T-cell (primary cell): ENCODE measurements at regions not wholly inside any gene's neighbourhood (a gene's known extent, or its start where the extent isn't known, plus 50 kb on each side); places are given as distances from the start of the nearest gene placed in this dataset.

Experiments
- ATAC-seq, 4 experiments: fragments of 200-7000 bp in 3 of 4; fragments of 150-1000 bp in 1 of 4; cut with Tn5 transposase; replicated peaks in 1 of 4; 1 replicate in 3 of 4; 2 replicates in 1 of 4; pipeline ENCODE4 v1.10.0; 2021; ENCODE audit warnings: moderate library complexity in 3 of 4, mild to moderate bottlenecking in 2 of 4, moderate number of reproducible peaks in 1 of 4
- CTCF ChIA-PET, 2 donors: fragments of 300-600 bp; sonication (Branson Sonifier 250); formaldehyde crosslinking; loops; one replicate each; lab custom pipeline; 2022; ENCODE audit warnings: antibody characterized with exemption in 2 of 2; lab: Charles Lee
- POLR2A ChIA-PET, 2 donors: fragments of 300-600 bp; sonication (Branson Sonifier 250); formaldehyde crosslinking; loops; one replicate each; lab custom pipeline; 2022; ENCODE audit warnings: antibody characterized with exemption in 2 of 2; lab: Charles Lee
- DNase-seq, 35 experiments: peaks; one replicate each; pipeline versions ENCODE4 v3.0.0 to v3.0.0-alpha.2; 2013 to 2023
- H3K27ac ChIP-seq: one replicate; pipeline ENCODE4 v1.5.1; 2013; ENCODE audit warnings: low read length
- H3K27me3 ChIP-seq, 2 experiments: replicated peaks in 1 of 2; 1 replicate in 1 of 2; 2 replicates in 1 of 2; pipeline versions ENCODE4 v1.6.1 to v1.7.0; 2013; ENCODE audit warnings: low read length in 1 of 2, mixed read lengths in 1 of 2; ENCODE audit not compliant: control insufficient read depth in 2 of 2, insufficient read depth in 2 of 2; ENCODE audit errors: extremely low read depth in 1 of 2
- H3K36me3 ChIP-seq, 2 donors: 1 replicate in 1 of 2; 2 replicates in 1 of 2; pipeline versions ENCODE4 v1.6.1 to v1.7.0; 2013; ENCODE audit warnings: low read length in 1 of 2; ENCODE audit not compliant: control insufficient read depth in 2 of 2, insufficient read depth in 1 of 2; ENCODE audit errors: extremely low read depth in 1 of 2
- H3K4me1 ChIP-seq, 2 experiments: 1 replicate in 1 of 2; 2 replicates in 1 of 2; pipeline versions ENCODE4 v1.6.1 to v1.7.0; 2013; ENCODE audit warnings: low read length in 2 of 2, mixed read lengths in 1 of 2; ENCODE audit not compliant: insufficient read depth in 2 of 2, control insufficient read depth in 1 of 2; ENCODE audit errors: extremely low read depth in 1 of 2
- H3K4me3 ChIP-seq, 2 donors: 1 replicate in 1 of 2; 2 replicates in 1 of 2; pipeline versions ENCODE4 v1.5.1 to v1.7.0; 2013; ENCODE audit warnings: mild to moderate bottlenecking in 2 of 2, low read length in 1 of 2, moderate library complexity in 1 of 2; ENCODE audit not compliant: control insufficient read depth in 1 of 2; ENCODE audit errors: extremely low read depth in 1 of 2
- H3K9me3 ChIP-seq: 2 replicates; pipeline ENCODE4 v1.7.0; 2013
- H3K27ac Mint-ChIP-seq, 2 donors: one replicate each; pipeline ENCODE4 v1.8.0; 2020 to 2021; ENCODE audit warnings: mild to moderate bottlenecking in 2 of 2, mixed read lengths in 2 of 2
- H3K27me3 Mint-ChIP-seq, 2 donors: one replicate each; pipeline ENCODE4 v1.8.0; 2021 to 2022; ENCODE audit warnings: mixed read lengths in 2 of 2
- H3K36me3 Mint-ChIP-seq: one replicate; pipeline ENCODE4 v1.8.0; 2021; ENCODE audit warnings: mixed read lengths
- H3K4me1 Mint-ChIP-seq, 3 donors: one replicate each; pipeline ENCODE4 v1.8.0; 2020 to 2022; ENCODE audit warnings: mixed read lengths in 3 of 3, mild to moderate bottlenecking in 1 of 3
- H3K4me3 Mint-ChIP-seq, 3 donors: one replicate each; pipeline ENCODE4 v1.8.0; 2020 to 2022; ENCODE audit warnings: mild to moderate bottlenecking in 3 of 3, mixed read lengths in 3 of 3, moderate library complexity in 3 of 3
- H3K9me3 Mint-ChIP-seq, 3 donors: one replicate each; pipeline ENCODE4 v1.8.0; 2020 to 2022; ENCODE audit warnings: mixed read lengths in 3 of 3
- WGBS: methylation state at CpG from one replicate; pipeline ENCODE4 v1.1.5; 2013; ENCODE audit warnings: missing lambda C conversion rate; ENCODE audit not compliant: insufficient coverage; 5-methylcytosine and 5-hydroxymethylcytosine counted together

GRCh38 chr6:76615395-76615794 is 542.9 kb upstream of the IMPG1 start:
- no peaks in the 10 kb centered on the region for H3K27me3 Mint-ChIP-seq

GRCh38 chr6:76612954-76613353 is 540.5 kb upstream of the IMPG1 start:
- H3K27me3 Mint-ChIP-seq = no peaks in the 10 kb centered on the region
- Histone ChIP-seq H3K4me3 (no peak overlapping the region), H3K27ac (no peak overlapping the region), H3K4me1 (no peaks in the 10 kb centered on the region), H3K27me3 (no peaks in the 10 kb centered on the region), H3K36me3 (no peaks in the 10 kb centered on the region), H3K9me3 (peaks cover 2% of the 10 kb centered on the region)
- H3K27ac Mint-ChIP-seq = no peak overlapping the region
- H3K4me1 Mint-ChIP-seq = no peaks in the 10 kb centered on the region
- H3K9me3 Mint-ChIP-seq = peaks cover 8 to 12% (median 12%) of the 10 kb centered on the region in 3 donors
- POLR2A ChIA-PET = no interaction called here
- no CpG with 5 or more reads among the region's 1 CpG for WGBS
- DNase-seq (no peak), ATAC-seq (no peak)
- CTCF ChIA-PET = no interaction called here
- H3K36me3 Mint-ChIP-seq = no peaks in the 10 kb centered on the region
- H3K4me3 Mint-ChIP-seq = no peak overlapping the region

More at GRCh38 chr6:76615395-76615794, 542.9 kb upstream of the IMPG1 start:
- H3K27ac ChIP-seq = no peak overlapping the region
- no peaks in the 10 kb centered on the region for H3K27me3 ChIP-seq
- WGBS = 32% methylated on average over 2 of the region's 2 CpGs
- DNase-seq = no peak
- Mint-ChIP-seq H3K9me3 (peaks cover 8 to 10% (median 8%) of the 10 kb centered on the region in 3 donors), H3K27ac (no peak overlapping the region), H3K4me1 (no peaks in the 10 kb centered on the region), H3K36me3 (no peaks in the 10 kb centered on the region), H3K4me3 (no peak overlapping the region)
- no peak for ATAC-seq
- ChIA-PET POLR2A (no interaction called here), CTCF (no interaction called here)
- no peak overlapping the region for H3K4me3 ChIP-seq
- H3K36me3 ChIP-seq = no peaks in the 10 kb centered on the region
- no peaks in the 10 kb centered on the region for H3K4me1 ChIP-seq
- H3K9me3 ChIP-seq = no peaks in the 10 kb centered on the region

- Mint-ChIP-seq H3K9me3 (peaks cover 3 to 29% (median 16%) of the 10 kb centered on the region in 3 donors), H3K4me3 (no peak overlapping the region), H3K27ac (no peak overlapping the region), H3K4me1 (no peaks in the 10 kb centered on the region), H3K27me3 (no peaks in the 10 kb centered on the region), H3K36me3 (no peaks in the 10 kb centered on the region)
- no peak overlapping the region for H3K27ac ChIP-seq
- no peak for ATAC-seq
- WGBS = 60% methylated on average over 3 of the region's 4 CpGs
- peaks cover 2% of the 10 kb centered on the region for H3K9me3 ChIP-seq
- no peaks in the 10 kb centered on the region for H3K27me3 ChIP-seq
- no peak for DNase-seq
- H3K4me1 ChIP-seq = no peaks in the 10 kb centered on the region
- ChIA-PET CTCF (no interaction called here), POLR2A (no interaction called here)
- no peaks in the 10 kb centered on the region for H3K36me3 ChIP-seq
- H3K4me3 ChIP-seq = no peak overlapping the region
These were observed 536.7 kb upstream of the IMPG1 start for GRCh38 chr6:76609160-76609559.

- WGBS = 27% methylated on average over 1 of the region's 3 CpGs
- peaks cover 6 to 15% (median 11%) of the 10 kb centered on the region in 3 donors for H3K9me3 Mint-ChIP-seq
- H3K4me3 Mint-ChIP-seq = no peak overlapping the region
- ChIA-PET CTCF (no interaction called here), POLR2A (no interaction called here)
- H3K27me3 Mint-ChIP-seq = no peaks in the 10 kb centered on the region
- ATAC-seq (no peak), DNase-seq (no peak)
- no peak overlapping the region for H3K4me3 ChIP-seq
- H3K36me3 Mint-ChIP-seq = no peaks in the 10 kb centered on the region
- no peak overlapping the region for H3K27ac ChIP-seq
- no peaks in the 10 kb centered on the region for H3K4me1 ChIP-seq
- H3K27ac Mint-ChIP-seq = no peak overlapping the region
- H3K4me1 Mint-ChIP-seq = no peaks in the 10 kb centered on the region
- H3K36me3 ChIP-seq = no peaks in the 10 kb centered on the region
- H3K27me3 ChIP-seq = peaks cover 0 to 2% of the 10 kb centered on the region in 2 experiments
- no peaks in the 10 kb centered on the region for H3K9me3 ChIP-seq
These were observed 521.6 kb upstream of the IMPG1 start for GRCh38 chr6:76594109-76594508.

GRCh38 chr6:76593668-76594067 is 521.2 kb upstream of the IMPG1 start:
- Histone ChIP-seq H3K36me3 (no peaks in the 10 kb centered on the region), H3K4me1 (no peaks in the 10 kb centered on the region), H3K27ac (no peak overlapping the region), H3K27me3 (peaks cover 0 to 2% of the 10 kb centered on the region in 2 experiments), H3K9me3 (no peaks in the 10 kb centered on the region), H3K4me3 (no peak overlapping the region)
- Mint-ChIP-seq H3K36me3 (no peaks in the 10 kb centered on the region), H3K4me3 (no peak overlapping the region), H3K27ac (no peak overlapping the region), H3K9me3 (peaks cover 3 to 15% (median 8%) of the 10 kb centered on the region in 3 donors), H3K4me1 (no peaks in the 10 kb centered on the region), H3K27me3 (no peaks in the 10 kb centered on the region)
- CTCF ChIA-PET = no interaction called here
- no peak for DNase-seq
- POLR2A ChIA-PET = no interaction called here
- ATAC-seq = no peak
- 57% methylated on average over 1 of the region's 3 CpGs for WGBS

GRCh38 chr6:76592566-76592965 is 520.1 kb upstream of the IMPG1 start:
- CTCF ChIA-PET = no interaction called here
- Mint-ChIP-seq H3K36me3 (no peaks in the 10 kb centered on the region), H3K27ac (no peak overlapping the region)

GRCh38 chr6:76587271-76587670 is 514.8 kb upstream of the IMPG1 start:
- no peaks in the 10 kb centered on the region for H3K9me3 ChIP-seq
- H3K4me3 ChIP-seq = no peak overlapping the region
- Mint-ChIP-seq H3K4me1 (no peaks in the 10 kb centered on the region), H3K4me3 (no peak overlapping the region), H3K27ac (no peak overlapping the region), H3K27me3 (no peaks in the 10 kb centered on the region), H3K36me3 (no peaks in the 10 kb centered on the region), H3K9me3 (peaks cover 0 to 4% (median 2%) of the 10 kb centered on the region in 3 donors)
- ChIA-PET POLR2A (no interaction called here), CTCF (no interaction called here)
- H3K27ac ChIP-seq = no peak overlapping the region
- H3K27me3 ChIP-seq = no peaks in the 10 kb centered on the region
- DNase-seq (no peak), ATAC-seq (no peak)
- WGBS = 50% methylated on average over 2 of the region's 2 CpGs
- H3K4me1 ChIP-seq = no peaks in the 10 kb centered on the region
- no peaks in the 10 kb centered on the region for H3K36me3 ChIP-seq

More at GRCh38 chr6:76592566-76592965, 520.1 kb upstream of the IMPG1 start:
- Histone ChIP-seq H3K36me3 (no peaks in the 10 kb centered on the region), H3K27me3 (peaks cover 0 to 2% of the 10 kb centered on the region in 2 experiments), H3K4me1 (no peaks in the 10 kb centered on the region), H3K9me3 (no peaks in the 10 kb centered on the region), H3K4me3 (no peak overlapping the region), H3K27ac (no peak overlapping the region)
- Mint-ChIP-seq H3K27me3 (no peaks in the 10 kb centered on the region), H3K9me3 (peaks cover 2 to 15% (median 8%) of the 10 kb centered on the region in 3 donors), H3K4me3 (no peak overlapping the region), H3K4me1 (no peaks in the 10 kb centered on the region)
- ATAC-seq = no peak
- POLR2A ChIA-PET = no interaction called here
- DNase-seq = no peak
